NCI-H748 (cell line): ENCODE measurements at regions not wholly inside any gene's neighbourhood (a gene's known extent, or its start where the extent isn't known, plus 50 kb on each side); places are given as distances from the start of the nearest gene placed in this dataset.

Source experiments
- DNase-seq: peaks from one replicate; lab custom pipeline; 2025; ENCODE audit not compliant: unreplicated experiment; lab: John Stamatoyannopoulos, UW

GRCh38 chr15:38046257-38047051, 112.0 kb downstream of the TMCO5A start:
- no peak for DNase-seq

- DNase-seq: no peak
Observed at GRCh38 chr15:38048001-38048455, 113.6 kb downstream of the TMCO5A start.

DNA sequence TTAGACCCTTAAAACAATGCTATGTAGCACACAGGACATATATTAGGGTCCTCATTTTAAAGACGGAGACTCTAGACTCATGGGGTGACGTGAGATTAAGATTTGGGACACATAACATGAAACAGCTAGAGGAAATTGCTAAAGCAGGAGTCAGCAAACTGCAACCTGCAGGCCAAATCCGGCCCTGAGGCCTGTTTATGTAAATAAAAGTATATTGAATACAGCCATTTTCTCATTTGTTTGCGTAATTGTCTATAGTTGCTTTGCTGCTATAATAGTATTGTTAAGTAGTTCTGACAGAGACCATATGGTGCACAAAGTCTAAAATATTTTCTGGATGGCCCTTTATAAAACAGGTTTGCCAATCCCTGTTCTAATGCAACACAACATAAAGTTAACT, 115.5 kb downstream of the TMCO5A start:
- no peak for DNase-seq

DNA sequence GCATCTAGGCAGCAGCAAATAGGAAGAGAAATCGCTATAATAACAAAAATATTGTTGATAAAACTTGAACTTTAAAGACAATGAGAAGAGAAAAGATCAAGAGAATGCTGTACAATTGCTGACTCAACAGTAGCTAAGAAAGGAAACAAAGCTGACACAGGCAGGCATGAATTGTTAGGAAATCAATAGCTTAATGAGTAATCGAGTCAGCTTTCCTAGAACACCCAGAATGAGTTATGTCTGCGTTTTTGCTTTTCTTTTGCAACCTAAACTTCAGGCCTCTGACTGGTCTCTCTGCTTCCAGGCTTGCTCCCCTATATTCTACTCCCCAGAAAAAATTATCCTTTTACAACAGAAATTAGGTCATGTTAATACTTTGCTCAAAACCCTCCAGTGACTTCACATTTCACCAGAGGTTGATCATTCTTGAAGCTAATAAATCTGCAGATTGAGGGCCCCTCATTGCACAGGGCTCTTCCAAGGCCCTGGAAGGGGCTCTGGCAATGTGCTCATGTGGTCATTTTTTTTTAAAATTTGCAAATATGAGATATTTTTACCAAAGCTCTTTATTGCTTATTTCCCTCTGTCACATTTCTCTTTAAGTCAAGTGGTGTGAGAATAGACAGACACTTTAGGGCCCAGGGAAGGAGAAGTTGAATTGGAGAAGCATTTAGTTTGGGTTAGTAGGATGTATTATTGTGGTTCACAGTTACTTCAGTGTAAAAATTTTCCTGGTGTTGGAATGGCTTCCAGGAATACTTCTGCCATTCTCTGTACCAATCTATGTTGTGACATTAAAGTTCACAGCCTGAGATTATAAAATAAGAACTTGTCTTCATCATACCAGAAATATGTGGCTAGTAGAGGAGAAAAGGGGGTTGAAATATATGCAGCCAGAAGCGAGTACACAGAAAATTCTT, 116.3 kb downstream of the TMCO5A start:
- no peak for DNase-seq

DNA sequence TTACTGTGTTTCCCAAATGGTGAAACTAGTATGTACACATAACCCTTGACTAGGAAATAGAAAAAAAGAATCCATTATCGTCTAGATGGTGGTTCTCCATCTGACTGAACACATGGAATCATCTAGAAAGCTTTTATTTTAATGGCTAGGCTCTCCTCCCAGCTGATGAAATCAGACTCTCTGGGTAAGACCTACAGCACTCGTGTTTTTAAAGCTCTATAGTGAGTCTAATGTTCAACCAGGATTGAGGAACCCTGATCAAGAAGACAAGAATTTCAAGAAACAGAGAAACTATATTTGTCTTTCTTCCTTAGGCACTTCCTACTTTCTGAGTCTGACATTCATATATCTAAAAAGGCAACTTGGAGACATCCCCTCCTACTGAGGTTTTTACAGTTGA, 118.8 kb downstream of the TMCO5A start:
- DNase-seq: no peak

- DNase-seq: no peak
Observed at GRCh38 chr15:38053776-38054175, 119.3 kb downstream of the TMCO5A start.

DNA sequence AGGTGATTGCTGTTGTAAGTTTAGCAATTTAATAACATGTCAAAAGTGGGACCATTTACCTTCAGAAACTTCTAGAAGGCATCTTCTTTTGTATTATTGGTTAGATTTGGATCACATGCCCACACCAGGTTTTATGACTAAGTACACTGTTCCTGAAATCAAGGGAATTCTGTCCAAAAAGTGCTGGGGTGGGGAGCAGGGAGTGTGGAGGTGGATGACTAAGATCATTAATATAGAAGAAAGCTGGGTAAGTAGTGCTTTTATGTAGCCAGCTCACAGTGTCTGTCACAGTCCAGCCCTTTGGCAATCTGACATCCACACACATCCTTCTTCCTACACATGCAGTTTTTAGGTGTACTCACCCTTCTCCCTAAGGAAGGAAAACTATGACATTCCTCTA, 120.0 kb downstream of the TMCO5A start:
- no peak for DNase-seq

GRCh38 chr15:38058596-38059075, 124.2 kb downstream of the TMCO5A start:
- DNase-seq: no peak

DNA sequence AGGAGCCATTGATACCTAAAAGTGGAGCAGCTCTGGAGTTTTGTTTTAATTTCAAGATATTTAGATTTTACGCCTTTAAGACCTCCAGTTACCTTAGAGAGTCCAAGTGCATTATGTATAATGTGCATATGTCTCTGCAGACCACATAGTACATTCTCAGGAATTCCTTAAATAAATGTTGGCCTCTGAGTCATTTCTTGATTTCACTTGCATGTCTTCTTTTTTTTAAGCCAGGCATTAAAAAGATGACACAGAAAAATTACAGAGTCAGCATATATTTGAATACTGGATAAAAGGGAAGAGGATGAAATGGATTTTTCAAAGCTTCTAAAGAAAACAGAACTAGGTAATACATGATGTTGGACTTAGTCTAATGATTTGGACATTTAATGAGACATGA, 125.2 kb downstream of the TMCO5A start:
- DNase-seq: no peak

DNA sequence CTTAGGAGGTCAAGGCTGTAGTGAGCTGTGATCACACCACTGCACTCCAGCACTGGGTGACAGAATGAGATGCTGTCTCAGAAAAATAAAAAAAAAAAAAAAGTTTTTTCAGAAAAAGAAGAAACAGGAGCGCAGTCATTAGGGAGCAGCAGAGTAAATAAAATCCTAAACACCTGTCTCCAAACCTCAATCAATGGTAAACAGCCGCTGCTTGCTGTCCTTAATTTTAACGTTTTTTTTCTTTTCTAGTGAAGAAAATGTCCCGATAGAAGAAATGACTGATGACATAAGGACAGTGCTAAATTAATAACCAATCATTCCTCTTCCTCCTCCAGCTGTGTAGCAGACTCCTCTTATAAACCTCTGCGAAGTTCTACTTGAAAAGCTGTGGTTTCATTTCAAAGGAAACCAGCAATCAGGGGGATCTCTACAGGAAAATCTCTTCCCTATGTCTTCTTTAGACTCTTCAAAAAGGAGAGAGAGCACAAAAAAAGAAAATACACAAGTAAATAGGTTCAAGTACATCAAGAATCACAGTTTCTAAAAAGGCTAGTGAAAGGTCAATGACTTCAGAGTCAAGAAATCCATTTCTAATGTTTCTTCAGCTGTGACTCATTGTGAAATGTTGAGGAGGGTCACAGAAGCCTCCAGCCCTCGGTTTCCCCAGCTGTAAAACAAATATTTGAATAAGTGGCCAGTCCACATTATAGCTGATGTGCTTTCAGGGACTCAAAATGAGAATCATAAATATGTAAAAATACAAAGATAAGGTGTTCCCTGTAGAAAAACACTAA, 127.6 kb downstream of the TMCO5A start:
- DNase-seq: no peak

DNA sequence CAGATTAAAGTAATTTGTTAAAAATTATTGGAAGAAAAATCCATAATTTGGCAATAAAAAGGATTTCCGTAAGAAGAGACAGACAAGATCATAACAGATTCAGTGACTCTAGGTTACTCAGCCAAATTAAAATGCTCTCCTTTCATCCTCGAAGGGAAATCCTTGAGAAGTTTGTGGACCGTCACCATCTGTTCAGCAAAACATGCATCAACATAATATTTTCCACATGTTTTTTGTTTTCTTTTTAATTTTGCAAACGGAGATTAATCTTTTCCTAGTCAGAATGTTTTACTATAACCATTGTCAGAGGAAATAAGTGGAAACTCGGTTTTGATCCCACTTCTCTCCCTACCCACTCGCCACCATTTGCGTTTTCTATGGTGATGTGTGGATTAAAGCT, 128.3 kb downstream of the TMCO5A start:
- DNase-seq: no peak

GRCh38 chr15:38065721-38066345, 131.4 kb downstream of the TMCO5A start:
- DNase-seq: no peak

DNA sequence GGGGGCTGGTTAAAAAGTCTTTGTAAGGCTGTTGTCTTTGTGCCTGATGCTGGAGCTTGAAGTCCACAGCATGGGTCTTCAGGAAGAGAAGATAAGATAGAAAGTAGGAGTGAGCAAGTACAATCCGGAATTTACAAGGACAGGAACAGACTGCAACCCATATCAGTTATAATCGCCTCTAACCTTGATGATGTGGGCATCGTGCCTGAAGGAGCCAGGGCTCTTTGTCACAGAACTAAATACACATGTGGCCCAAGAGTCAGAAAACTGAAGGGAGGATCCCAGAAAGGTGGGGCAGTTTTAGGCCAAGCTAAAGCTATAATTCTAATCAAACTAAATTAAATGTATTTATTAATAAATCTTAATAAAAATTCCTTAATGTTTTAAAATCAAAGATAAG, 132.2 kb downstream of the TMCO5A start:
- DNase-seq: no peak

DNA sequence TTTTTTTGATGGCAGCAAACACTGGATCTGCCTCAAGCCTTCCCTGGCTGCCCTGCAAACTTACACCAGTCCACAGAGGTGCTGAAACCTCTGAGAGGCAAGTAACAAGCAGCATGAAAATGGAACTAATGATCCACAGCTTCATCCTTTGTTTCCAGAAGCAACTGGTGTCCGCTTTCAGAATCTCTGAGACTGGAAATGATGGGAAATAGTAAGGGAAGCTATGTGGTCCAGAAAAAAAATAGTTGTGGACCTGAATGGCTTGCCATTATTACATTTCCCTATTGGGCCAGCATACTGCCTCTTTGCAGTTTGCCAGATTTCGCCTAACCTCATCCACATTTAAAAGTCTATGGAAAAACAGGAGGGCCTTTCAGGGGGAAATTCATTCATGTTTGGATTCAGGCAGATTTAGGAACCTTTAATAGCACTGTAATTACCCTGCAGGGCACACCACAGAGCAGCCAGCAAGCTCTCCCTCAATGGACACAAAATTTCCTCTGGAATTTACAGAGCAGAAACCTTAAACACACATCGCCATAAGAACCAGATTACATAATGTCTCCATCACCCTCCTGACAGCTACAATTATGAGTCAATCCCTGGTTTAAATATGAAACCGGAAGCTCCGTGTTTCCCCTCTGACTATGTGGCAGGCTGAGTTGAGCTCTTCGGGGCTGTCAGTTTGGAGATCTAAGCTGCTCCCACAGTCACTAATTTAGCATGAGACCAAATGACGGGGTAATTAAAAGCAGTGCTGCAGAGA, 134.4 kb downstream of the TMCO5A start:
- DNase-seq: no peak

GRCh38 chr15:38069511-38070011, 135.1 kb downstream of the TMCO5A start:
- DNase-seq: peak; percentile 8

GRCh38 chr15:38070778-38071177, 136.3 kb downstream of the TMCO5A start:
- DNase-seq: no peak

GRCh38 chr15:38071211-38071972, 137.0 kb downstream of the TMCO5A start:
- DNase-seq: no peak

DNA sequence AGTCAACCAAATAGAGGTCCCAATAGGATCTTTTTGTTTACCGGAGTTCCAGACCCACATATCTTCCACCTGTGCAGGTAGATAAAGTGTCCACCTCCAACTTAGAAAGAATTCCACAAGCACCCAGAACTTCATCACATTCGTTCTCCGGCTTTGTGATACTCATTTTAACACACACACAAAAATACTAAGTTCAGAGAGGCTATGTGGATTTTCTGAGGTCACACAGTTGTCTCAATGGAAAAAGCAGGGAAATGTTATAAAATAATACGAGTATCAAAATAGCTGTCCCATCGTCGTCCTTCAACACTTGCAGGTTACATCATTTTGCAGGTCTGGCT, 137.5 kb downstream of the TMCO5A start:
- no peak for DNase-seq
